Endodermal cell (in vitro differentiated cells): ENCODE measurements at regions not wholly inside any gene's neighbourhood (a gene's known extent, or its start where the extent isn't known, plus 50 kb on each side); places are given as distances from the start of the nearest gene placed in this dataset.

Experiments
- DNase-seq: peaks from one replicate; pipeline ENCODE4 v3.0.0-alpha.2; 2017
- H3K27ac ChIP-seq: 2 replicates; pipeline ENCODE4 v1.5.1; 2013; ENCODE audit warnings: mild to moderate bottlenecking, low read depth, low read length, moderate library complexity
- H3K27me3 ChIP-seq: 2 replicates; pipeline ENCODE4 v1.6.1; 2013; ENCODE audit warnings: mild to moderate bottlenecking, low read length, moderate library complexity; ENCODE audit not compliant: insufficient read depth, control insufficient read depth, poor library complexity, severe bottlenecking
- H3K36me3 ChIP-seq: 2 replicates; pipeline ENCODE4 v1.7.0; 2013; ENCODE audit warnings: mild to moderate bottlenecking, low read length, moderate library complexity; ENCODE audit not compliant: control insufficient read depth, insufficient read depth
- H3K4me1 ChIP-seq: one replicate; pipeline ENCODE4 v1.7.0; 2013; ENCODE audit warnings: low read length; ENCODE audit not compliant: control insufficient read depth, insufficient read depth
- H3K4me3 ChIP-seq: 2 replicates; pipeline ENCODE4 v1.5.1; 2013; ENCODE audit warnings: mild to moderate bottlenecking, low read length, moderate library complexity
- H3K9ac ChIP-seq: 2 replicates; pipeline ENCODE4 v1.6.1; 2013; ENCODE audit warnings: mild to moderate bottlenecking, low read length, moderate library complexity; ENCODE audit not compliant: poor library complexity, severe bottlenecking; ENCODE audit errors: extremely low read depth
- H3K9me3 ChIP-seq: 2 replicates; pipeline ENCODE4 v1.6.1; 2013; ENCODE audit warnings: mild to moderate bottlenecking, low read length, moderate library complexity; ENCODE audit not compliant: control insufficient read depth
- H3K27ac Mint-ChIP-seq: 2 replicates; pipeline ENCODE4 v1.8.0; 2020; ENCODE audit warnings: mixed read lengths
- H3K27me3 Mint-ChIP-seq: 2 replicates; pipeline ENCODE4 v1.8.0; 2021; ENCODE audit warnings: mild to moderate bottlenecking, mixed read lengths; ENCODE audit not compliant: insufficient read depth
- H3K36me3 Mint-ChIP-seq: 2 replicates; pipeline ENCODE4 v1.8.0; 2020; ENCODE audit warnings: low read depth, mixed read lengths
- H3K4me1 Mint-ChIP-seq: 2 replicates; pipeline ENCODE4 v1.8.0; 2020; ENCODE audit warnings: mixed read lengths
- H3K4me3 Mint-ChIP-seq: 2 replicates; pipeline ENCODE4 v1.8.0; 2020; ENCODE audit warnings: mild to moderate bottlenecking, moderate library complexity, mixed read lengths
- H3K9me3 Mint-ChIP-seq: 2 replicates; pipeline ENCODE4 v1.8.0; 2020; ENCODE audit warnings: mild to moderate bottlenecking, mixed read lengths
- WGBS, 2 experiments: methylation state at CpG; one replicate each; pipeline versions ENCODE4 v1.1.5 to v1.1.7; 2013; ENCODE audit warnings: missing lambda C conversion rate in 2 of 2, mixed read lengths in 1 of 2; ENCODE audit not compliant: insufficient coverage in 1 of 2, insufficient read length in 1 of 2; 5-methylcytosine and 5-hydroxymethylcytosine counted together
- TF ChIP-seq, protein P1 (sequence below): fragments of 200-600 bp; sonication (generic); conservative IDR thresholded peaks from 2 replicates; pipeline ENCODE4 v1.5.0; 2021; ENCODE audit warnings: antibody characterized with exemption, mild to moderate bottlenecking

DNA sequence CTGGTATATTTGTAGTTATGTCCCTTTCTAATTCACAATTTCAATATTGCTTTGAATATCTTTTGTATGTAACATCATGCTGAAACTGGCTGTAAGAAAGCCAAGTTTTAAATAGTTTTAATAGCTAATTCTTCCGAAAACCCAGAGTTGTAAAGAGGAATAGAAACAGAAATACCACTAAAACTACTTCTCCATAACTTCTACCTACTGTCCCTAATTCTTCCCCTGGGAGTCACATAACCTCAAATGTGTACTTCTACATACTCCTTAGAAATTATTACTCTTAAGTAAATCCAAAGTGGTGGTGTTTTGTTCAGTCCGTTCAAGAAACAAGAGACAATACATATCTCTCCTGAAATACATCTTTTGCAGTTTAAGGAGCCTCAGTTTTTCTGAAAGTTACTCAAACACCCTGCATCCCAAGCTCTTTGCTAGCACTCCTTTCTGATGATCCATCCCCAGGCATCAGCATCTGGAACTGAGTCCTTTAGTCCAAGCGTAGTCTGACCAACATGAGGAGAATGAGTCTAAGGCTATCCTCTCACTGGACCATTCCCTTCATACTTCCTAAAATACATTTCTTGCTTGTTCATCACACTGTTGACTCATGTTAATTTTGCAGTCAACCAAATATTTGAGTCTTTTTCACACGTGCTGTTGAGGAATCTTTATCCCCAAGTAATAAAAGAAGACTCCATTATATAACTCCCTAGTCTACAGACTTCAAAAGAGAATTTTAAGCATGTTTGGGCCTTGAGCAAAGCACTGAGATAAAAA lies 214.3 kb upstream of the NUDT4 start:
- Mint-ChIP-seq H3K4me3 (no peak overlapping the region), H3K4me1 (peaks cover 26% of the 10 kb centered on the region), H3K36me3 (no peaks in the 10 kb centered on the region), H3K27ac (no peak overlapping the region), H3K9me3 (peaks cover 5% of the 10 kb centered on the region), H3K27me3 (peaks cover 13% of the 10 kb centered on the region)
- DNase-seq, result no peak
- H3K4me3 ChIP-seq, result no peak overlapping the region
- no peak overlapping the region for H3K9ac ChIP-seq
- H3K27ac ChIP-seq, result no peak overlapping the region
- no peaks in the 10 kb centered on the region for H3K36me3 ChIP-seq
- TF ChIP-seq, protein P1, sequence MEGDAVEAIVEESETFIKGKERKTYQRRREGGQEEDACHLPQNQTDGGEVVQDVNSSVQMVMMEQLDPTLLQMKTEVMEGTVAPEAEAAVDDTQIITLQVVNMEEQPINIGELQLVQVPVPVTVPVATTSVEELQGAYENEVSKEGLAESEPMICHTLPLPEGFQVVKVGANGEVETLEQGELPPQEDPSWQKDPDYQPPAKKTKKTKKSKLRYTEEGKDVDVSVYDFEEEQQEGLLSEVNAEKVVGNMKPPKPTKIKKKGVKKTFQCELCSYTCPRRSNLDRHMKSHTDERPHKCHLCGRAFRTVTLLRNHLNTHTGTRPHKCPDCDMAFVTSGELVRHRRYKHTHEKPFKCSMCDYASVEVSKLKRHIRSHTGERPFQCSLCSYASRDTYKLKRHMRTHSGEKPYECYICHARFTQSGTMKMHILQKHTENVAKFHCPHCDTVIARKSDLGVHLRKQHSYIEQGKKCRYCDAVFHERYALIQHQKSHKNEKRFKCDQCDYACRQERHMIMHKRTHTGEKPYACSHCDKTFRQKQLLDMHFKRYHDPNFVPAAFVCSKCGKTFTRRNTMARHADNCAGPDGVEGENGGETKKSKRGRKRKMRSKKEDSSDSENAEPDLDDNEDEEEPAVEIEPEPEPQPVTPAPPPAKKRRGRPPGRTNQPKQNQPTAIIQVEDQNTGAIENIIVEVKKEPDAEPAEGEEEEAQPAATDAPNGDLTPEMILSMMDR, result no peak
- no peaks in the 10 kb centered on the region for H3K27me3 ChIP-seq
- WGBS, 2 experiments, result 56 to 83% methylated on average over 2 to 4 of the region's 4 CpGs
- H3K9me3 ChIP-seq, result peaks cover 4% of the 10 kb centered on the region
- H3K4me1 ChIP-seq, result no peaks in the 10 kb centered on the region

GRCh38 chr12:93164103-93164880 lies 213.4 kb upstream of the NUDT4 start:
- 95 to 99% methylated on average over 5 of the region's 5 CpGs for WGBS, 2 experiments
- no peaks in the 10 kb centered on the region for H3K27me3 ChIP-seq
- H3K4me3 Mint-ChIP-seq, result no peak overlapping the region
- peaks cover 16% of the 10 kb centered on the region for H3K27me3 Mint-ChIP-seq
- no peak for DNase-seq
- H3K27ac ChIP-seq, result no peak overlapping the region
- H3K9me3 Mint-ChIP-seq, result no peaks in the 10 kb centered on the region
- no peak overlapping the region for H3K4me3 ChIP-seq
- no peak overlapping the region for H3K27ac Mint-ChIP-seq
- TF ChIP-seq, protein P1, result no peak
- no peaks in the 10 kb centered on the region for H3K9me3 ChIP-seq
- H3K4me1 ChIP-seq, result no peaks in the 10 kb centered on the region
- H3K36me3 ChIP-seq, result no peaks in the 10 kb centered on the region
- no peaks in the 10 kb centered on the region for H3K36me3 Mint-ChIP-seq
- H3K4me1 Mint-ChIP-seq, result peaks cover 26% of the 10 kb centered on the region
- H3K9ac ChIP-seq, result no peak overlapping the region

GRCh38 chr12:93165384-93165932 lies 212.3 kb upstream of the NUDT4 start:
- TF ChIP-seq, protein P1, result no peak
- Histone ChIP-seq H3K9me3 (no peaks in the 10 kb centered on the region), H3K4me3 (no peak overlapping the region), H3K4me1 (no peaks in the 10 kb centered on the region), H3K9ac (no peak overlapping the region), H3K27ac (no peak overlapping the region), H3K36me3 (no peaks in the 10 kb centered on the region), H3K27me3 (no peaks in the 10 kb centered on the region)
- Mint-ChIP-seq H3K4me1 (peaks cover 26% of the 10 kb centered on the region), H3K27me3 (peaks cover 18% of the 10 kb centered on the region), H3K4me3 (no peak overlapping the region), H3K9me3 (no peaks in the 10 kb centered on the region), H3K27ac (no peak overlapping the region), H3K36me3 (no peaks in the 10 kb centered on the region)
- DNase-seq, result peak; percentile 53
- 73 to 86% methylated on average over 3 to 4 of the region's 4 CpGs for WGBS, 2 experiments
